Heart right ventricle (tissue), 16 donors: ENCODE measurements at regions not wholly inside any gene's neighbourhood (a gene's known extent, or its start where the extent isn't known, plus 50 kb on each side); places are given as distances from the start of the nearest gene placed in this dataset.

ENCODE experiments used
- ATAC-seq, 8 donors: fragments of 200-7000 bp; cut with Tn5 transposase; one replicate each; pipeline ENCODE4 v1.9.1; 2020; ENCODE audit warnings: mild to moderate bottlenecking in 8 of 8, moderate library complexity in 8 of 8, moderate number of reproducible peaks in 1 of 8
- DNase-seq, 2 donors: peaks; one replicate each; pipeline ENCODE4 v3.0.0-alpha.2; 2020
- H3K27ac ChIP-seq, 10 donors: fragments of 200-600 bp; sonication (generic) in 2 of 10; one replicate each; pipeline versions ENCODE4 v1.5.0 to v1.8.0; 2020 to 2022; ENCODE audit warnings: mild to moderate bottlenecking in 3 of 10
- H3K27me3 ChIP-seq, 7 donors: fragments of 200-600 bp; one replicate each; pipeline ENCODE4 v1.8.0; 2021 to 2022; ENCODE audit warnings: mild to moderate bottlenecking in 2 of 7
- H3K36me3 ChIP-seq, 9 donors: fragments of 200-600 bp; sonication (generic) in 1 of 9; one replicate each; pipeline versions ENCODE4 v1.5.0 to v1.8.0; 2020 to 2022; ENCODE audit warnings: mild to moderate bottlenecking in 2 of 9
- H3K4me1 ChIP-seq, 9 donors: fragments of 200-600 bp; sonication (generic) in 1 of 9; one replicate each; pipeline versions ENCODE4 v1.5.0 to v1.8.0; 2020 to 2022; ENCODE audit warnings: mild to moderate bottlenecking in 4 of 9
- H3K4me3 ChIP-seq, 10 donors: fragments of 200-600 bp; sonication (generic) in 2 of 10; one replicate each; pipeline versions ENCODE4 v1.5.0 to v1.8.0; 2020 to 2022; ENCODE audit warnings: mild to moderate bottlenecking in 7 of 10, moderate library complexity in 2 of 10
- H3K9me3 ChIP-seq, 11 donors: fragments of 200-600 bp in 10 of 11; sonication (generic) in 2 of 11; one replicate each; pipeline versions ENCODE4 v1.5.0 to v1.8.0; 2013 to 2022; ENCODE audit warnings: mild to moderate bottlenecking in 2 of 11, control low read depth in 1 of 11, moderate library complexity in 1 of 11
- WGBS, 2 donors: extraction: QIAGEN DNeasy Blood & Tissue Kit; methylation state at CpG; one replicate each; pipeline ENCODE4 v1.1.7; 2013; ENCODE audit warnings: inconsistent platforms in 1 of 2; 5-methylcytosine and 5-hydroxymethylcytosine counted together
- intact Hi-C, 10 donors: fragments of 100-400 bp; cut with DNase I; formaldehyde crosslinking; loops; one replicate each; pipeline versions ENCODE4 v1.11.1 to v1.14.2; 2022
- TF ChIP-seq, protein P1 (sequence below), 9 donors: fragments of 200-600 bp; sonication (generic) in 2 of 9; IDR thresholded peaks; one replicate each; pipeline versions ENCODE4 v1.5.0 to v1.8.0; 2021 to 2022; ENCODE audit warnings: antibody characterized with exemption in 9 of 9, mild to moderate bottlenecking in 5 of 9, moderate library complexity in 1 of 9
- donor health status: Arrhythmogenic right ventricular cardiomyopathy.
- donor health status: ischemic (EF 13 %, LVEDD 7.1; RV severe dilation, severe dysfunction).
- donor health status: healthy with polysubstance abuse.
- donor health status: DM: no; HTN: yes; CAD: no.
- donor health status: DM: no; HTN: no; CAD: no.
- donor health status: ischemic (EF 25% LVEDD 6.9; RV normal size, moderate dysfunction).
- donor health status: ischemic (EF 25% LVEDD 5.7; RV mildly dilated, moderate dysfunction).
- donor health status: healthy.
- donor health status: DM: yes; HTN: yes; CAD: no.
- donor health status: Ischemic cardiomyopathy.
- donor health status: ischemic (EF 35%, LVEDD 5.7; RV mildly dilated, moderate dysfunction).
- donor health status: nonischemic (EF 11% LVEDD 7.7; RV severe dilation, severe dysfunction).
- donor health status: DM: yes; HTN: yes; CAD: no.
- donor health status: PGD.
- donor health status: ischemic (EF 29% LVEDD 5.4; RV normal size, mild dysfunction).
- donor health status: nonischemic (EF 23%, LVEDD 6.1; RV moderate dilation, normal function).

DNA sequence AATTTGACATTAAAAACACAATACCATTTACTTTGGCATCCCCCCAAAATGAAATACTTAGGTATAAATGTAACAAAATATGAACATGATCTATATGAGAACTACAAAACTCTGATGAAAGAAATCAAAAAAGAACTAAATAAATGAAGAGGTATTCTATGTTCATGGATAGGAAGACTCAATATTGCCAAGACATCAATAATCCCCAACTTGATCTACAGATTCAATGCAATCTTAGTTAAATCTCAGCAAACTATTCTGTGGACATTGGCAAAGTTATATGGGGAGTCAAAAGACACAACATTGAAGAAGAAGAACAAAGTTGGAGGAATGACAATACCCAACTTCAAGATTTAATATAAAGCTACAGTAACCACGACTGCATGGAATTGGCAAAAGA lies 145.2 kb upstream of the HEY2 start:
- DNase-seq (no peak), ATAC-seq (no peak)
- Histone ChIP-seq H3K4me1 (no peaks in the 10 kb centered on the region), H3K4me3 (no peak overlapping the region), H3K27me3 (no peaks in the 10 kb centered on the region), H3K27ac (no peak overlapping the region), H3K36me3 (no peaks in the 10 kb centered on the region), H3K9me3 (peaks cover 0 to 26% (median 11%) of the 10 kb centered on the region in 11 donors)
- intact Hi-C loops = no loop called here
- 92 to 93% methylated on average over 1 of the region's 1 CpG for WGBS, 2 donors
- TF ChIP-seq, protein P1, sequence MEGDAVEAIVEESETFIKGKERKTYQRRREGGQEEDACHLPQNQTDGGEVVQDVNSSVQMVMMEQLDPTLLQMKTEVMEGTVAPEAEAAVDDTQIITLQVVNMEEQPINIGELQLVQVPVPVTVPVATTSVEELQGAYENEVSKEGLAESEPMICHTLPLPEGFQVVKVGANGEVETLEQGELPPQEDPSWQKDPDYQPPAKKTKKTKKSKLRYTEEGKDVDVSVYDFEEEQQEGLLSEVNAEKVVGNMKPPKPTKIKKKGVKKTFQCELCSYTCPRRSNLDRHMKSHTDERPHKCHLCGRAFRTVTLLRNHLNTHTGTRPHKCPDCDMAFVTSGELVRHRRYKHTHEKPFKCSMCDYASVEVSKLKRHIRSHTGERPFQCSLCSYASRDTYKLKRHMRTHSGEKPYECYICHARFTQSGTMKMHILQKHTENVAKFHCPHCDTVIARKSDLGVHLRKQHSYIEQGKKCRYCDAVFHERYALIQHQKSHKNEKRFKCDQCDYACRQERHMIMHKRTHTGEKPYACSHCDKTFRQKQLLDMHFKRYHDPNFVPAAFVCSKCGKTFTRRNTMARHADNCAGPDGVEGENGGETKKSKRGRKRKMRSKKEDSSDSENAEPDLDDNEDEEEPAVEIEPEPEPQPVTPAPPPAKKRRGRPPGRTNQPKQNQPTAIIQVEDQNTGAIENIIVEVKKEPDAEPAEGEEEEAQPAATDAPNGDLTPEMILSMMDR (IDR thresholded peaks at IDR 0.05) = no peak

DNA sequence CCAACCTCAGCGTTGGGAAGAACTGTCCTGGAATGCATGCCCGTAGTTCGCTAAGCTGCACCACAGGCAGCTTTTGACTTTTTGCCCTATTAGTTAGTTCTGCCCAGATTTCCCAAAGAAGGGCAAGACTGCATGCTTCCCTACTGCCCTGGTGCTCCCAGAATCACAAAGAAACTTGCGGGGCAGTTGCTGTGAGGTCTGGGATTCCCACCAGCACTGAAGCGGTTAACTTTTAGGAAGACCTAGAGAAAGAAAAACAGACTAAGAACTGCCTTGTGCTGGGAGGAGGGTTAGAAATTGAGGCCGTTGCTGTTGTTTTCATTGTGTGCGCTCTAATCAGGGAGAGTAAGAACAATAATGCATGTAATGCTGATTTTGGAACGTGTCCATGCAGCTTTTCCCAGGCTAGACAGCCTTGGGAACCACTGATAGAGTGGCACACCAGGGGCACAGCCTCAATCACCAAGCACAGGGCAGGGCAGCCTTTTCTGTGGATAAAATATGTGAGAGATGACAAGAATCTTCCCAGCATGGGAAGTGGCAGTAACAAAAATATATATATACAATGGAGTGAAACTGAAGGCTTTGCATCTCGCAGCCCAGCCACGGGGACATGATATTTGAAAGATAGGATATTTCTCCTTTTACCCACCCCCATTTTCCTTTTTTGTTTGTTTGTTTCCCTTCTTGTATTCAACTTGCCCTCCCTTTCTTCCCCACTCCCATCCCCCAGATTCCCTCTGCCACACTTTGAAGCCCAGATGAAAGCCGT lies 137.7 kb upstream of the HEY2 start:
- peak overlapping the region in 8 of 10 donors; percentile 14 to 35 (median 30) for H3K4me3 ChIP-seq
- peak in 1 of 2 donors; percentile 17 for DNase-seq
- peaks cover 0 to 21% (median 10%) of the 10 kb centered on the region in 9 donors for H3K4me1 ChIP-seq
- peak overlapping the region in 9 of 10 donors; percentile 2 to 68 (median 37) for H3K27ac ChIP-seq
- H3K9me3 ChIP-seq = peaks cover 0 to 8% (median 0%) of the 10 kb centered on the region in 11 donors
- WGBS, 2 donors = 17 to 20% methylated on average over 11 of the region's 11 CpGs
- intact Hi-C loops = loop anchor here in 1 of 10 donors (5.0 kb wide), 1 partner anchor 136 kb away; the partner anchor contains the start of gene HEY2
- ATAC-seq = peak; percentile 37 to 90 (median 66)
- no peaks in the 10 kb centered on the region for H3K36me3 ChIP-seq
- TF ChIP-seq, protein P1 (IDR thresholded peaks at IDR 0.05) = no peak
- H3K27me3 ChIP-seq = no peaks in the 10 kb centered on the region

- Histone ChIP-seq H3K9me3 (peaks cover 0 to 8% (median 0%) of the 10 kb centered on the region in 11 donors), H3K4me1 (peaks cover 0 to 21% (median 10%) of the 10 kb centered on the region in 9 donors), H3K27me3 (no peaks in the 10 kb centered on the region), H3K4me3 (peak overlapping the region in 6 of 10 donors; percentile 16 to 35 (median 32)), H3K27ac (peak overlapping the region in 9 of 10 donors; percentile 2 to 68 (median 37)), H3K36me3 (no peaks in the 10 kb centered on the region)
- TF ChIP-seq, protein P1 (IDR thresholded peaks at IDR 0.05) = no peak
- DNase-seq (no peak), ATAC-seq (peak in 3 of 8 donors; percentile 14 to 49 (median 38))
- WGBS, 2 donors = 18 to 24% methylated on average over 3 of the region's 3 CpGs
- intact Hi-C loops = loop anchor here in 1 of 10 donors (5.0 kb wide), 1 partner anchor 135 kb away; the partner anchor contains the start of gene HEY2
Measured at GRCh38 chr6:125612345-125612846, 137.0 kb upstream of the HEY2 start.

DNA sequence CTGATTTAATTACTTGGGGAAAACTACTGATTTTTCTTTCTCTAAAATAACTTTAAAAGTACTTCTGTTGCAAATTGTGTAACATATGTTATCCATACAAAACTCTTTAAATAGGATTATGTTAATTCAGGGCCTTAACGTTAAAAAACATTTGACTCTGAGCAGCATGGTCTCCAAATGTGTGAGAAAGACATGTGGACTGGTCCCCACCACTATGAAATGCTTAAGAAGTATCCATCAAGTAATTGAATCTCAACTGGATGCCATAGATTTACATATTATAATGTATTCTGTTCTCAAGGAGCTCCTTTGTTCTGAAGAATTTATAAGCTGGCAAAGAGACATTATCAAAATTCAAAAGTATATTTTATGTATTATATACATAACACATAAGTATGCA lies 130.8 kb upstream of the HEY2 start:
- Histone ChIP-seq H3K9me3 (no peaks in the 10 kb centered on the region), H3K27ac (no peak overlapping the region), H3K36me3 (no peaks in the 10 kb centered on the region), H3K27me3 (no peaks in the 10 kb centered on the region), H3K4me3 (no peak overlapping the region), H3K4me1 (no peaks in the 10 kb centered on the region)
- TF ChIP-seq, protein P1 (IDR thresholded peaks at IDR 0.05) = no peak
- ATAC-seq (no peak), DNase-seq (no peak)
- intact Hi-C loops = no loop called here
- 55 to 65% methylated on average over 1 of the region's 1 CpG for WGBS, 2 donors
